Loucy (cell line): ENCODE measurements at regions not wholly inside any gene's neighbourhood (a gene's known extent, or its start where the extent isn't known, plus 50 kb on each side); places are given as distances from the start of the nearest gene placed in this dataset.

Experiments
- EZH2phosphoT487 ChIP-seq: fragments of 200-600 bp; IDR thresholded peaks from 2 replicates; pipeline ENCODE4 v1.6.1; 2018; ENCODE audit warnings: antibody characterized with exemption, mild to moderate bottlenecking, moderate library complexity, borderline replicate concordance
- TF ChIP-seq, protein P1 (sequence below): fragments of 200-600 bp; sonication (generic); conservative IDR thresholded peaks from 2 replicates; pipeline ENCODE4 v1.5.1; 2014; ENCODE audit warnings: mild to moderate bottlenecking, antibody characterized with exemption, low read length

DNA sequence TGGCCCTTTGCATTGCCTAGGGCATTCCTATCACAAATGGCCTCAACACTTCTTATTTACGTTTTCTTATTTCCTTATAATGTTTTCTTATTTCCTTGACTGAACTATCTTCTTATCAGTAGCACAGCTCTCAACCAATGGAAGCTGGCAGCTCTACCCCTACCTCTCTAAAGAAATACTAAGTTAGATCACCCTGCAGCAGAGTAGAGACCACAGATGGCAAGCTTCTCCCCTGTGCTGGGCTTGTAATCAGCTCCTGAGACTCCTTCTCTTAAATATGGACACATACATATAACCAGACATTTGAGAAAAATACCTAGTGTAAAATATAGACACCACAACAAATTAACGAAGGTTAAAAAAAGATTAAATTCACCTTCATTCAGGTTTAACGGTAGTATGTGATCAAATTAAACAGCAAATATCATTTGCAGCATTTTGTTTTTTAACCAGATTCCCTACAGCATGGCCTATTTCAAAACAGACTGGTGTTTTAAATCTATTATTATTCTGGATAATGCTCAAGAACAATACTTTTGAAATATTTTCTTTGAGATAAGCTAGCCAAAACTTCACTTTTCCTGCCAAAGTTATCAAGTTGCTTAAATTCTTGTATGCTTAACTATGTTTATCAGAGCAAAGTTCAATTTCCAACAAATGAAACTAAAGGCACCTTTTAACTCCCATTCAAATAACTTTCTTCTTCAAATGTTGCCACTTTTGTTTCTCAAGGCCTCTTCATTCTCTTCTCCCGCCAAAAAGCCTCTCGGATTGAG lies 54.3 kb downstream of the SLC41A2 start:
- TF ChIP-seq, protein P1, sequence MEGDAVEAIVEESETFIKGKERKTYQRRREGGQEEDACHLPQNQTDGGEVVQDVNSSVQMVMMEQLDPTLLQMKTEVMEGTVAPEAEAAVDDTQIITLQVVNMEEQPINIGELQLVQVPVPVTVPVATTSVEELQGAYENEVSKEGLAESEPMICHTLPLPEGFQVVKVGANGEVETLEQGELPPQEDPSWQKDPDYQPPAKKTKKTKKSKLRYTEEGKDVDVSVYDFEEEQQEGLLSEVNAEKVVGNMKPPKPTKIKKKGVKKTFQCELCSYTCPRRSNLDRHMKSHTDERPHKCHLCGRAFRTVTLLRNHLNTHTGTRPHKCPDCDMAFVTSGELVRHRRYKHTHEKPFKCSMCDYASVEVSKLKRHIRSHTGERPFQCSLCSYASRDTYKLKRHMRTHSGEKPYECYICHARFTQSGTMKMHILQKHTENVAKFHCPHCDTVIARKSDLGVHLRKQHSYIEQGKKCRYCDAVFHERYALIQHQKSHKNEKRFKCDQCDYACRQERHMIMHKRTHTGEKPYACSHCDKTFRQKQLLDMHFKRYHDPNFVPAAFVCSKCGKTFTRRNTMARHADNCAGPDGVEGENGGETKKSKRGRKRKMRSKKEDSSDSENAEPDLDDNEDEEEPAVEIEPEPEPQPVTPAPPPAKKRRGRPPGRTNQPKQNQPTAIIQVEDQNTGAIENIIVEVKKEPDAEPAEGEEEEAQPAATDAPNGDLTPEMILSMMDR = no peak
- no peak for TF ChIP-seq EZH2phosphoT487
